Gastroesophageal sphincter (tissue), 3 donors: ENCODE measurements at regions not wholly inside any gene's neighbourhood (a gene's known extent, or its start where the extent isn't known, plus 50 kb on each side); places are given as distances from the start of the nearest gene placed in this dataset.

Experiments used
- EP300 ChIP-seq: sonication (generic); formaldehyde crosslinking; IDR thresholded peaks from one replicate; pipeline ENCODE4 v1.6.1; 2017; ENCODE audit warnings: antibody characterized with exemption, mild to moderate bottlenecking
- TF ChIP-seq, protein P1 (sequence below), 4 experiments: fragments of 200-600 bp in 2 of 4; fragments of 450-650 bp in 2 of 4; sonication (generic) in 1 of 4; IDR thresholded peaks; one replicate each; pipeline ENCODE4 v1.5.1; 2017 to 2019; ENCODE audit warnings: antibody characterized with exemption in 4 of 4, mild to moderate bottlenecking in 2 of 4, moderate library complexity in 2 of 4

DNA sequence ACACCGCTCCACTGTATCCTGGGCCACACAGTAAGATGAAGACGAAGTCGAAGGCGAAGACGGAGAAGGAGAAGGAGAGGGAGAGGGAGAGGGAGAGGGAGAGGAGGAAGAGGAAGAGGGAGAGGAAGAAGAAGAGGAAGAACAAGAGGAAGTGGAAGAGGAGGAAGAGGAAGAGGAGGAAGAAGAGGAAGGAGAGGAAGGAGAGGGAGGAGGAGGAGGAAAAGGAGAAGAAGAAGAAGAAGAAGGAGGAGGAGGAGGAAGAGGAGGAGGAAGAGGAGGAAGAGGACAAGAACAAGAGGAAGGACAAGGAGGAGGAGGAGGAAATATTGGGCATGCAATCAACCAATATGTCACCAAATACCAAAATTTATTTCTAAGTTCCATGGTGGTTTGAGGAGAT, 149.5 kb upstream of the ERCC4 start:
- TF ChIP-seq, protein P1, sequence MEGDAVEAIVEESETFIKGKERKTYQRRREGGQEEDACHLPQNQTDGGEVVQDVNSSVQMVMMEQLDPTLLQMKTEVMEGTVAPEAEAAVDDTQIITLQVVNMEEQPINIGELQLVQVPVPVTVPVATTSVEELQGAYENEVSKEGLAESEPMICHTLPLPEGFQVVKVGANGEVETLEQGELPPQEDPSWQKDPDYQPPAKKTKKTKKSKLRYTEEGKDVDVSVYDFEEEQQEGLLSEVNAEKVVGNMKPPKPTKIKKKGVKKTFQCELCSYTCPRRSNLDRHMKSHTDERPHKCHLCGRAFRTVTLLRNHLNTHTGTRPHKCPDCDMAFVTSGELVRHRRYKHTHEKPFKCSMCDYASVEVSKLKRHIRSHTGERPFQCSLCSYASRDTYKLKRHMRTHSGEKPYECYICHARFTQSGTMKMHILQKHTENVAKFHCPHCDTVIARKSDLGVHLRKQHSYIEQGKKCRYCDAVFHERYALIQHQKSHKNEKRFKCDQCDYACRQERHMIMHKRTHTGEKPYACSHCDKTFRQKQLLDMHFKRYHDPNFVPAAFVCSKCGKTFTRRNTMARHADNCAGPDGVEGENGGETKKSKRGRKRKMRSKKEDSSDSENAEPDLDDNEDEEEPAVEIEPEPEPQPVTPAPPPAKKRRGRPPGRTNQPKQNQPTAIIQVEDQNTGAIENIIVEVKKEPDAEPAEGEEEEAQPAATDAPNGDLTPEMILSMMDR (IDR thresholded peaks at IDR 0.05) = no peak
- no peak for TF ChIP-seq EP300
